Activated naive CD4-positive, alpha-beta T cell treated with anti-CD3 and anti-CD28 coated beads for 36 hours (primary cell): ENCODE measurements at regions not wholly inside any gene's neighbourhood (a gene's known extent, or its start where the extent isn't known, plus 50 kb on each side); places are given as distances from the start of the nearest gene placed in this dataset.
"Not testable (repeated sequence)": the region's sequence is repeated elsewhere in the genome, so short reads cannot be mapped to it uniquely, and the experiment has no call there.

Experiments
- CTCF ChIA-PET: fragments of 350-600 bp; sonication (Branson Sonifier 250); formaldehyde crosslinking; loops from one replicate; lab custom pipeline; 2021; ENCODE audit warnings: antibody characterized with exemption; lab: Charles Lee
- DNase-seq: peaks from one replicate; pipeline ENCODE4 v3.0.0-alpha.2; 2020
- H3K27ac Mint-ChIP-seq: one replicate; pipeline ENCODE4 v1.8.0; 2021; ENCODE audit warnings: mild to moderate bottlenecking, mixed read lengths
- H3K27me3 Mint-ChIP-seq: one replicate; pipeline ENCODE4 v1.8.0; 2021; ENCODE audit warnings: low read depth, mixed read lengths
- H3K36me3 Mint-ChIP-seq: one replicate; pipeline ENCODE4 v1.8.0; 2021; ENCODE audit warnings: low read depth, mixed read lengths
- H3K4me1 Mint-ChIP-seq: one replicate; pipeline ENCODE4 v1.8.0; 2021; ENCODE audit warnings: low read depth, mixed read lengths
- H3K4me3 Mint-ChIP-seq: one replicate; pipeline ENCODE4 v1.8.0; 2021; ENCODE audit warnings: mild to moderate bottlenecking, moderate library complexity, mixed read lengths
- H3K9me3 Mint-ChIP-seq: one replicate; pipeline ENCODE4 v1.8.0; 2021; ENCODE audit warnings: mixed read lengths
- intact Hi-C: fragments of 100-400 bp; cut with micrococcal nuclease; formaldehyde crosslinking; loops from one replicate; pipeline ENCODE4 v1.15.1; 2023

- H3K27me3 Mint-ChIP-seq, H3K36me3 Mint-ChIP-seq, H3K4me1 Mint-ChIP-seq, intact Hi-C loops, H3K9me3 Mint-ChIP-seq, DNase-seq, CTCF ChIA-PET, H3K4me3 Mint-ChIP-seq, H3K27ac Mint-ChIP-seq: not testable (repeated sequence)
Measured at GRCh38 chr12:42860331-42860730, 270.8 kb upstream of the PRICKLE1 start.

GRCh38 chr12:42859612-42860011 is 270.1 kb upstream of the PRICKLE1 start:
- H3K27ac Mint-ChIP-seq: no peak overlapping the region
- peaks cover 2% of the 10 kb centered on the region for H3K9me3 Mint-ChIP-seq
- H3K4me3 Mint-ChIP-seq: no peak overlapping the region
- H3K4me1 Mint-ChIP-seq: no peaks in the 10 kb centered on the region
- intact Hi-C loops: no loop called here
- no peaks in the 10 kb centered on the region for H3K36me3 Mint-ChIP-seq
- CTCF ChIA-PET: interaction anchor here (0.6 kb wide), 1 partner anchor 27 kb away, joined by 3 read pairs; no protein-coding TSS in a partner anchor
- H3K27me3 Mint-ChIP-seq: no peaks in the 10 kb centered on the region
- DNase-seq: no peak

GRCh38 chr12:42857106-42857505 is 267.6 kb upstream of the PRICKLE1 start:
- no peak overlapping the region for H3K27ac Mint-ChIP-seq
- H3K27me3 Mint-ChIP-seq: no peaks in the 10 kb centered on the region
- H3K4me3 Mint-ChIP-seq: no peak overlapping the region
- intact Hi-C loops: no loop called here
- H3K36me3 Mint-ChIP-seq: no peaks in the 10 kb centered on the region
- CTCF ChIA-PET: interaction anchor here (0.5 to 0.6 kb wide), 2 partner anchors 41 to 48 kb away, joined by 3 to 4 read pairs; no protein-coding TSS in a partner anchor
- no peaks in the 10 kb centered on the region for H3K4me1 Mint-ChIP-seq
- DNase-seq: no peak
- H3K9me3 Mint-ChIP-seq: peaks cover under 1% of the 10 kb centered on the region

GRCh38 chr12:42855362-42855950 is 265.9 kb upstream of the PRICKLE1 start:
- DNase-seq: no peak
- Mint-ChIP-seq H3K36me3 (no peaks in the 10 kb centered on the region), H3K4me3 (no peak overlapping the region), H3K27ac (no peak overlapping the region), H3K9me3 (no peaks in the 10 kb centered on the region), H3K4me1 (no peaks in the 10 kb centered on the region), H3K27me3 (peaks cover under 1% of the 10 kb centered on the region)
- CTCF ChIA-PET: no interaction called here
- intact Hi-C loops: no loop called here

- Mint-ChIP-seq H3K4me1 (no peaks in the 10 kb centered on the region), H3K9me3 (no peaks in the 10 kb centered on the region), H3K27me3 (peaks cover 2% of the 10 kb centered on the region), H3K27ac (no peak overlapping the region), H3K4me3 (no peak overlapping the region), H3K36me3 (no peaks in the 10 kb centered on the region)
- DNase-seq: no peak
- intact Hi-C loops: no loop called here
- CTCF ChIA-PET: no interaction called here
Measured at GRCh38 chr12:42854826-42855225, 265.3 kb upstream of the PRICKLE1 start.

- Mint-ChIP-seq H3K4me1 (no peaks in the 10 kb centered on the region), H3K36me3 (no peaks in the 10 kb centered on the region), H3K27ac (no peak overlapping the region), H3K27me3 (peaks cover 2% of the 10 kb centered on the region), H3K4me3 (no peak overlapping the region), H3K9me3 (no peaks in the 10 kb centered on the region)
- CTCF ChIA-PET: no interaction called here
- intact Hi-C loops: no loop called here
- no peak for DNase-seq
Measured at GRCh38 chr12:42854208-42854607, 264.7 kb upstream of the PRICKLE1 start.

- Mint-ChIP-seq H3K27me3 (peaks cover 2% of the 10 kb centered on the region), H3K4me1 (no peaks in the 10 kb centered on the region), H3K36me3 (no peaks in the 10 kb centered on the region), H3K4me3 (no peak overlapping the region), H3K9me3 (no peaks in the 10 kb centered on the region), H3K27ac (no peak overlapping the region)
- no peak for DNase-seq
- intact Hi-C loops: no loop called here
- CTCF ChIA-PET: no interaction called here
Measured at GRCh38 chr12:42853370-42854140, 264.0 kb upstream of the PRICKLE1 start.

GRCh38 chr12:42846782-42847181 is 257.2 kb upstream of the PRICKLE1 start:
- H3K27ac Mint-ChIP-seq: no peak overlapping the region
- H3K4me1 Mint-ChIP-seq: no peaks in the 10 kb centered on the region
- H3K4me3 Mint-ChIP-seq: no peak overlapping the region
- peaks cover 2% of the 10 kb centered on the region for H3K9me3 Mint-ChIP-seq
- no peaks in the 10 kb centered on the region for H3K36me3 Mint-ChIP-seq
- H3K27me3 Mint-ChIP-seq: peaks cover 2% of the 10 kb centered on the region
- intact Hi-C loops: no loop called here
- CTCF ChIA-PET: interaction anchor here (0.5 kb wide), 1 partner anchor 1494 kb away, joined by 4 read pairs; no protein-coding TSS in a partner anchor
- DNase-seq: no peak

- Mint-ChIP-seq H3K27me3 (no peaks in the 10 kb centered on the region), H3K4me1 (no peaks in the 10 kb centered on the region), H3K9me3 (peaks cover 13% of the 10 kb centered on the region), H3K4me3 (no peak overlapping the region), H3K36me3 (no peaks in the 10 kb centered on the region), H3K27ac (no peak overlapping the region)
- intact Hi-C loops: no loop called here
- CTCF ChIA-PET: no interaction called here
- DNase-seq: no peak
Measured at GRCh38 chr12:42834062-42834461, 244.5 kb upstream of the PRICKLE1 start.

- intact Hi-C loops: no loop called here
- CTCF ChIA-PET: no interaction called here
Measured at GRCh38 chr12:42828836-42829235, 239.3 kb upstream of the PRICKLE1 start.

GRCh38 chr12:42824327-42824726 is 234.8 kb upstream of the PRICKLE1 start:
- intact Hi-C loops: no loop called here
- peaks cover 2% of the 10 kb centered on the region for H3K9me3 Mint-ChIP-seq
- no peaks in the 10 kb centered on the region for H3K27me3 Mint-ChIP-seq
- H3K4me1 Mint-ChIP-seq: no peaks in the 10 kb centered on the region
- no peaks in the 10 kb centered on the region for H3K36me3 Mint-ChIP-seq
- CTCF ChIA-PET: no interaction called here
- H3K27ac Mint-ChIP-seq: no peak overlapping the region
- no peak overlapping the region for H3K4me3 Mint-ChIP-seq
- no peak for DNase-seq

More at GRCh38 chr12:42828836-42829235, 239.3 kb upstream of the PRICKLE1 start:
- Mint-ChIP-seq H3K4me1 (no peaks in the 10 kb centered on the region), H3K36me3 (no peaks in the 10 kb centered on the region), H3K27ac (no peak overlapping the region), H3K27me3 (no peaks in the 10 kb centered on the region), H3K4me3 (no peak overlapping the region), H3K9me3 (peaks cover 3% of the 10 kb centered on the region)
- no peak for DNase-seq

- peaks cover 2% of the 10 kb centered on the region for H3K9me3 Mint-ChIP-seq
- no peaks in the 10 kb centered on the region for H3K4me1 Mint-ChIP-seq
- CTCF ChIA-PET: no interaction called here
- H3K4me3 Mint-ChIP-seq: no peak overlapping the region
- DNase-seq: no peak
- no peaks in the 10 kb centered on the region for H3K27me3 Mint-ChIP-seq
- intact Hi-C loops: no loop called here
- H3K27ac Mint-ChIP-seq: no peak overlapping the region
- no peaks in the 10 kb centered on the region for H3K36me3 Mint-ChIP-seq
Measured at GRCh38 chr12:42823679-42824078, 234.1 kb upstream of the PRICKLE1 start.

- CTCF ChIA-PET: interaction anchor here (0.7 kb wide), 1 partner anchor 626 kb away, joined by 4 read pairs; no protein-coding TSS in a partner anchor
- Mint-ChIP-seq H3K36me3 (no peaks in the 10 kb centered on the region), H3K27me3 (no peaks in the 10 kb centered on the region), H3K4me3 (no peak overlapping the region), H3K27ac (no peak overlapping the region), H3K4me1 (no peaks in the 10 kb centered on the region), H3K9me3 (peaks cover 2% of the 10 kb centered on the region)
- intact Hi-C loops: no loop called here
- no peak for DNase-seq
Measured at GRCh38 chr12:42819846-42820245, 230.3 kb upstream of the PRICKLE1 start.
